ENCODE measurements at regions not wholly inside any gene's neighbourhood (a gene's known extent, or its start where the extent isn't known, plus 50 kb on each side); places are given as distances from the start of the nearest gene placed in this dataset.

DNA sequence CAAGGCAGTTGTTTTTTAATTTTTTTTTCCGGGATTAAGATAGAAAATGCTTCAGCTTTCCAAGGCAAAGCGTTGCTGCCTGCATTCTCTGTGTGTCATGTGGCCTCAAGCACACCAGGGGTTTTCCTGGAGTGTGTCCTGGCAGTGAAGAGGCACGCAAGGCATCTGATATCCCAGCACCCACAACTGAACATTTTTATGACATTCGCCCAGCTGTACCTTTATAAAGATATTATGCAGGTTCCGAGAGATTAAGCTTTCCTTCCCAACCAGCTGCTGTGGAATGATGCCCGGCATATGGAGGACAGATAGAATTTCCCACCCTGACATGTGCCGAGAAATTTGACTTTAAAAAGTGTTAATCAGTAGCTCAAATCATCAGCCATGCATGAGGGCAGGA is 205.6 kb downstream of the GADD45G start:
- TF ChIP-seq, protein P1, sequence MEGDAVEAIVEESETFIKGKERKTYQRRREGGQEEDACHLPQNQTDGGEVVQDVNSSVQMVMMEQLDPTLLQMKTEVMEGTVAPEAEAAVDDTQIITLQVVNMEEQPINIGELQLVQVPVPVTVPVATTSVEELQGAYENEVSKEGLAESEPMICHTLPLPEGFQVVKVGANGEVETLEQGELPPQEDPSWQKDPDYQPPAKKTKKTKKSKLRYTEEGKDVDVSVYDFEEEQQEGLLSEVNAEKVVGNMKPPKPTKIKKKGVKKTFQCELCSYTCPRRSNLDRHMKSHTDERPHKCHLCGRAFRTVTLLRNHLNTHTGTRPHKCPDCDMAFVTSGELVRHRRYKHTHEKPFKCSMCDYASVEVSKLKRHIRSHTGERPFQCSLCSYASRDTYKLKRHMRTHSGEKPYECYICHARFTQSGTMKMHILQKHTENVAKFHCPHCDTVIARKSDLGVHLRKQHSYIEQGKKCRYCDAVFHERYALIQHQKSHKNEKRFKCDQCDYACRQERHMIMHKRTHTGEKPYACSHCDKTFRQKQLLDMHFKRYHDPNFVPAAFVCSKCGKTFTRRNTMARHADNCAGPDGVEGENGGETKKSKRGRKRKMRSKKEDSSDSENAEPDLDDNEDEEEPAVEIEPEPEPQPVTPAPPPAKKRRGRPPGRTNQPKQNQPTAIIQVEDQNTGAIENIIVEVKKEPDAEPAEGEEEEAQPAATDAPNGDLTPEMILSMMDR (IDR thresholded peaks at IDR 0.05), result no peak
- no peak for TF ChIP-seq POLR2A (IDR thresholded peaks at IDR 0.05)

Data from testis (tissue), 2 donors.